Kidney (tissue), 13 donors: ENCODE measurements at regions not wholly inside any gene's neighbourhood (a gene's known extent, or its start where the extent isn't known, plus 50 kb on each side); places are given as distances from the start of the nearest gene placed in this dataset.
A peak's percentile ranks its signal among the peaks of the same experiment; 100 is the strongest.

Experiments
- DNase-seq, 5 donors: peaks; one replicate each; pipeline ENCODE4 v3.0.0-alpha.2; 2013 to 2020
- FAIRE-seq: peaks from 2 replicates; lab custom pipeline; 2012; peaks lifted over from hg19 to GRCh38; lab: Jason Lieb, UNC
- H3K27ac ChIP-seq, 2 donors: one replicate each; pipeline ENCODE4 v1.7.0; 2013; ENCODE audit warnings: low read depth in 2 of 2, low read length in 2 of 2, inconsistent platforms in 1 of 2
- H3K27me3 ChIP-seq: one replicate; pipeline ENCODE4 v1.7.1; 2013; ENCODE audit warnings: low read length, inconsistent platforms; ENCODE audit not compliant: control insufficient read depth, insufficient read depth
- H3K36me3 ChIP-seq, 3 donors: one replicate each; pipeline versions ENCODE4 v1.7.0 to v1.7.1; 2013; ENCODE audit warnings: low read length in 3 of 3, control low read depth in 1 of 3, inconsistent platforms in 1 of 3; ENCODE audit not compliant: insufficient read depth in 3 of 3, control insufficient read depth in 2 of 3
- H3K4me1 ChIP-seq, 3 donors: one replicate each; pipeline versions ENCODE4 v1.7.0 to v1.7.1; 2013; ENCODE audit warnings: low read length in 3 of 3, inconsistent platforms in 1 of 3, low read depth in 1 of 3; ENCODE audit not compliant: control insufficient read depth in 2 of 3, insufficient read depth in 2 of 3
- H3K4me3 ChIP-seq, 3 donors: one replicate each; pipeline versions ENCODE4 v1.7.0 to v1.8.1; 2013; ENCODE audit warnings: low read length in 3 of 3, control low read depth in 1 of 3, inconsistent platforms in 1 of 3
- H3K9ac ChIP-seq, 3 donors: one replicate each; pipeline versions ENCODE4 v1.7.0 to v1.7.1; 2013; ENCODE audit warnings: low read length in 3 of 3, control low read depth in 1 of 3, inconsistent platforms in 1 of 3
- H3K9me3 ChIP-seq, 3 donors: one replicate each; pipeline versions ENCODE4 v1.7.0 to v1.7.1; 2013; ENCODE audit warnings: low read length in 3 of 3, control low read depth in 1 of 3, inconsistent platforms in 1 of 3; ENCODE audit not compliant: control insufficient read depth in 2 of 3, insufficient read depth in 1 of 3
- CTCF ChIP-seq: IDR thresholded peaks from 3 replicates; pipeline ENCODE4 v1.5.1; 2012; ENCODE audit warnings: mild to moderate bottlenecking, moderate library complexity, borderline replicate concordance; ENCODE audit not compliant: insufficient read depth; ENCODE audit errors: extremely low read depth
- intact Hi-C: fragments of 100-400 bp; cut with DNase I; formaldehyde crosslinking; loops from one replicate; pipeline ENCODE4 v1.11.1; 2022
- donor health status: control.
- donor health status: control.
- donor health status: control.
- donor health status: control.
- donor health status: control.
- donor health status: DM: yes; HTN: yes; CAD: no.
- donor health status: Normal renal cell carcinoma (clear cell type).

DNA sequence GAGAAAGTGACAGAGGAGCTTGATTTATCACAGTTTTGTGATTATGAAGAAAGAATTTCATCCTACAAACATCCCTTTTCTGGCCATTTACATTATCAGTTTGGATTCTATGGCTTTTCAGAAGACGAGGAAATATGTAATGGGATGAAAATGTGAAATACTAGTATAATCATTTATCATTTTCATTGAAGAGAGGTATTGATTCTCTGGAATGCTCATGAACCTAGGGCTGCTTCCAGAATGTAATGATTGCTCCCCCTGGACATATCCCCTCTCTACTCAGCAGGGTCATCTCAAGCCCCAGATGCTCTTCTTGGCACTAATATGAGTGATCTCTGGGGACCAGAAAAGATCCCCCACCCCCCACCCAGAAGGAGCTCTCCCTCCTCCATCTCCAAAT lies 106.7 kb upstream of the ZNF618 start:
- DNase-seq (no peak), FAIRE-seq (no peak)
- Histone ChIP-seq H3K9me3 (no peaks in the 10 kb centered on the region), H3K4me3 (no peak overlapping the region), H3K27ac (no peak overlapping the region), H3K4me1 (no peaks in the 10 kb centered on the region), H3K9ac (no peak overlapping the region), H3K36me3 (no peaks in the 10 kb centered on the region), H3K27me3 (no peaks in the 10 kb centered on the region)
- intact Hi-C loops = no loop called here
- TF ChIP-seq CTCF = no peak

DNA sequence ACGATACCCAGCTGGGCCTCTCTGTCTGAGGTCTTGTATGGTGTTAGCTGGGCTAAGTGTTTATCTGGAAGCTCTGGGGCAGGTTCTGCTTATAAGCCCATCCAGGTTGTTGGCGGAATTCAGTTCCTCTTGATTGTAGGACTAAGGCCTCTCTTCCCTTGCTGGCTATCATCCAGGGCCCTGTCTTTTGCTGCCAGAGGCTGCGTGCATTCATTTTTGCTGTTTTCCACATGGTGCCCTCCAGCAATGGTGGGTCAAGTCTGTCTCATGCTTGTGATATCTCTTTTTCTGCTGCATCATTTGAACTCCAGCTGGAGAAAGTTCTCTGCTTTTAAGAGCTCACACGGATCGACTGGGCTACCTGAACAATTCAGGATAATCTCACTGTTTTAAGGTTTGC lies 105.7 kb upstream of the ZNF618 start:
- no peak for FAIRE-seq

DNA sequence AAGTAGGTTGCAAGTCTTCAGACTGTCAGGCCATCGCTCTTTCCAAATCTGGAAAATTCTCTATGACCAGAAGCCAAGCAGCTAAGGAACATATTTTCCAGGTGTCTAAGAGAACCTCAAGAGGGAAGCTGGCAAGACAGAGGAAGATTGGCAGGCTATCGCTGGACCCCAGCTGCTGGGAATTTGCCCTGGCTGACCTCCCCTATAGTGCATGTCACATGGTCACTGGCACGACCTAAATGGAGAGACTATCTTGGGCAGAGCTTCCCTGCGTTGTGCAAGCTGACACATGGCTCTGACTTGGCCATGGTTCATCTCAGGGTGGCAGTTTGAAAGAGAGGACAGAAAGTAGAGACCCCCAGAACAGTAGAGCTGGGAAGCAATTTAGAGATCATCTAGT lies 104.9 kb upstream of the ZNF618 start:
- intact Hi-C loops = no loop called here
- H3K36me3 ChIP-seq = no peaks in the 10 kb centered on the region

More for the DNA sequence above, 105.7 kb upstream of the ZNF618 start:
- H3K4me1 ChIP-seq = no peaks in the 10 kb centered on the region
- H3K9ac ChIP-seq = no peak overlapping the region
- no peak overlapping the region for H3K27ac ChIP-seq
- no peaks in the 10 kb centered on the region for H3K9me3 ChIP-seq
- H3K27me3 ChIP-seq = no peaks in the 10 kb centered on the region
- DNase-seq = peak in 1 of 5 donors; percentile 27
- H3K4me3 ChIP-seq = no peak overlapping the region
- no peaks in the 10 kb centered on the region for H3K36me3 ChIP-seq
- intact Hi-C loops = no loop called here
- TF ChIP-seq CTCF = no peak

More for the DNA sequence above, 104.9 kb upstream of the ZNF618 start:
- Histone ChIP-seq H3K27me3 (no peaks in the 10 kb centered on the region), H3K4me1 (no peaks in the 10 kb centered on the region), H3K9me3 (no peaks in the 10 kb centered on the region), H3K27ac (no peak overlapping the region), H3K9ac (no peak overlapping the region), H3K4me3 (no peak overlapping the region)
- FAIRE-seq = no peak
- TF ChIP-seq CTCF = no peak
- DNase-seq = no peak
